ENCODE measurements at regions not wholly inside any gene's neighbourhood (a gene's known extent, or its start where the extent isn't known, plus 50 kb on each side); places are given as distances from the start of the nearest gene placed in this dataset.

DNA sequence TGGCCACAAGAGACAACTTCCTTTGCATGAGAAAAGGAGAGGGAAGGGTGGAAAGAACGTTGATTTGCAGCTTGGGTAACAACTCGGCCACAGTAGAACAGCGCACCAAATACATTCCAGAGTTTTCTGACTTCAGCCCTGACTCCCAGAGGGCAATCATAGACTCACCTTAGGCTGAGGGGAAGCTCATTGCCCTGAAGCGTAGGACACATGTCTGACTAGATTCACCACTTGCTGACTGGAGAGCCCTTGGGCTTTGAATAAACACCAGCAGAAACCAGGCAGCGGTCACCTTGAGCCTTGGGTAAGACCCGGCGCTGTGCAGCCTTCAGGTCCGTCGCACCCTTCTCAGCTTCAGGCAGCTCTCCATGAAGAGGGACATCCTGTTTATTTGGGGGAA lies 151.8 kb upstream of the GRIA4 start:
- Mint-ChIP-seq H3K9me3 (ENCODE audit: low read depth) (peaks cover 10% of the 10 kb centered on the region), H3K4me3 (no peak overlapping the region), H3K36me3 (no peaks in the 10 kb centered on the region)

DNA sequence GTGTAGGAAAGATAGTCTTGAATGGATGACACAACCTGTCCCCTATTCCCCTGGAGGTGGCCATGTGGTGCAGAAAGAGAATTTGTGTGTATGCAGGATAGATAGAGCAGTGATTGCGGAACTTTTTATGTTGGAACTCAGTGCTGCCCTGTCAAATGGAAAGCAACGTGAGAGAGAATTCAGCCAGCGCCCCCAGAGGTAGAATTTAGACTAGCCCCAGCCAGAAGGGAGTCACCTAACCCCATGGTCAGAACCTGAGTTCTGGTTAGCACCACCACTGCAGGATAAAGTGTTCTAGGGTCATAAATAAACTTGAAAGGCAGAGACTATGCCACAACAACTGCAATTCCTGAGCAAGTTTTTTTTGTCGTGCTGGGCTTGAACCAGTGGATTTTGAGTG lies 152.9 kb upstream of the GRIA4 start:
- H3K36me3 Mint-ChIP-seq = no peaks in the 10 kb centered on the region
- peaks cover 10% of the 10 kb centered on the region for H3K9me3 Mint-ChIP-seq (ENCODE audit: low read depth)
- no peaks in the 10 kb centered on the region for H3K27me3 Mint-ChIP-seq
- H3K4me1 Mint-ChIP-seq (ENCODE audit: low read depth) = no peaks in the 10 kb centered on the region
- H3K27ac Mint-ChIP-seq = no peak overlapping the region
- H3K4me3 Mint-ChIP-seq = no peak overlapping the region

More for the DNA sequence above, 151.8 kb upstream of the GRIA4 start:
- H3K27me3 Mint-ChIP-seq = no peaks in the 10 kb centered on the region
- H3K4me1 Mint-ChIP-seq (ENCODE audit: low read depth) = no peaks in the 10 kb centered on the region
- H3K27ac Mint-ChIP-seq = no peak overlapping the region

DNA sequence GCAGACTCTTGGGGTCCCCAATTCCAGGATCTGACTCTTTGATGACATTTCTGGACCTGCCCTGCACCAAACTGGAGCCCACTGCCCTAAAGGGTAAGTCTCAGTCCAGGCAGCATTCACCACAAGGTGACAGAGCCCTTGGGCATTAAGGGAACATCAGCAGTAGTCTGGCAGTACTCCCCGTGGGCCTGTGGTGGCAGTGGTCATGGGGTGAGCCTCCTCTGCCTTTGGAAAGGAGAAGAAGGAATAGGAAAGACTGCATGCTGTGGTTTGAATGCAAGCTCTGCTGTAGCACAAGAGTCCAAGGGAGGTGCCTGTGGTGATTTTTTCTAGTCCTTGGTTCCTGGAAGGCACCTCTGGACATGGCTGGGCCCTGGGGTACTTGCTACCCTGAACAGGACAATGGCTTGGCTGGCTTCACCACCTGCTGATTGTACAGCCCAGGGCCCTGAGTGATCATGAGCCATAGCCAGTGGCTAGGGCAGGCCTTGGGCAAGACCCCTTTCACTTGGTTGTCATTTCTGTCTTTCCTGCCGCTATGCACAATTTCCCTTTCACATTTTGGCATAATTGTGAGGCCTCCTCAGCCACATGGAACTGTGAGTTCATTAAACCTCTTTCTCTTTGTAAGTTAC lies 160.7 kb upstream of the GRIA4 start:
- Mint-ChIP-seq H3K4me1 (ENCODE audit: low read depth) (no peaks in the 10 kb centered on the region), H3K9me3 (ENCODE audit: low read depth) (peaks cover 10% of the 10 kb centered on the region), H3K27ac (no peak overlapping the region), H3K4me3 (no peak overlapping the region), H3K27me3 (no peaks in the 10 kb centered on the region), H3K36me3 (no peaks in the 10 kb centered on the region)

DNA sequence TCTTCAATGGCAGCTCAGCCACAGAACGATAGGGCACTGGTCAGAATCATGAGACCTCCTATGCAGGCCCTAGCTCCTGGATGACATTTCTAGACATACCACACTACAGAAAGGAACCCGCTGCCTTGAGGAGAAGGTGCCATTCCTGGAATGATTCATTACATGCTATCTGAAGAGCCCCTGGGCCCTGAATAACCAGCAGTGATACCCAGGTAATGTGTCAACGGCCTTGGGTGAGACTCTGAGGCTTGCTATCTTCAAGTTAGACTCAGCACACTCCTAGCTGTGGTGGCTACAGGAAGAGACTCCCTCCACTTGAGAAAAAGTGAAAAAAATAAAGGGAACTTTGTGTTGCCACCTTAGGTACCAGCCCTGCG lies 161.2 kb upstream of the GRIA4 start:
- no peaks in the 10 kb centered on the region for H3K4me1 Mint-ChIP-seq (ENCODE audit: low read depth)
- H3K9me3 Mint-ChIP-seq (ENCODE audit: low read depth) = peaks cover 10% of the 10 kb centered on the region
- H3K27ac Mint-ChIP-seq = no peak overlapping the region
- H3K4me3 Mint-ChIP-seq = no peak overlapping the region
- no peaks in the 10 kb centered on the region for H3K27me3 Mint-ChIP-seq
- H3K36me3 Mint-ChIP-seq = no peaks in the 10 kb centered on the region

DNA sequence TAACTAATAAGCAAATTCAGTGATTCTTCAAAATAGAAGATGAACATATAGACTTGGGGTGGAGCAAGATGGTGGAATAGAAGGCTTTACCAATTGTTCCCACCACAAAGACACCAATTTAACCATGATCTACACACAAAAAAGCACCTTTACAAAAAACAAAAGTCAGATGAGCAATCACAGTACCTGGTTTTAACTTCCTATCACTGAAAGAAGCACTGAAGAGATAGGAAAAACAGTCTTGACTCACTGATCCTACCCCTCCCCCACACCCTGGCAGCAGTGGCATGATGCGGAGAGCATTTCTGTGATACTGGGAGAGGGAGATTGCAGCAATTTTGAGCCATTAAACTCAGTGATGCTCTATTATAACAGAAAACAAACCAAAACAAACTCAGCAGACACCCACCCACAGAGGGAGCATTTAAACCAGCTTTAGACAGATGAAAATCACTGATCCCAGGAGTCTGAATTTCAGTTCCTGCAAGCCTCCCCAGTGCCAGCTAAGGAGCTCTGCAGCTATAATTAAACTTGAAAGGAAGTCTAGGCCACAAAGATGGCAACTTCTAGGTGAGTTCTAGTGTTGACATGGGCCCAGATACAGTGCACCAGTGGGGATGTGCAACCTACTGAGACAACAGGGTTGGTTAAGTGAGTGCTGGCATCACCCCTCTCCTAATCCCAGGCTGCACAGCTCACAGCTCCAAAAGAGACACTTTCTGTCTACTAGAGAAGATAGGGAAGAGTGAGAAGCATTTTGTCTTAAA lies 161.8 kb upstream of the GRIA4 start:
- Mint-ChIP-seq H3K4me3 (no peak overlapping the region), H3K27ac (no peak overlapping the region), H3K36me3 (no peaks in the 10 kb centered on the region), H3K4me1 (ENCODE audit: low read depth) (no peaks in the 10 kb centered on the region), H3K9me3 (ENCODE audit: low read depth) (peaks cover 10% of the 10 kb centered on the region), H3K27me3 (no peaks in the 10 kb centered on the region)

DNA sequence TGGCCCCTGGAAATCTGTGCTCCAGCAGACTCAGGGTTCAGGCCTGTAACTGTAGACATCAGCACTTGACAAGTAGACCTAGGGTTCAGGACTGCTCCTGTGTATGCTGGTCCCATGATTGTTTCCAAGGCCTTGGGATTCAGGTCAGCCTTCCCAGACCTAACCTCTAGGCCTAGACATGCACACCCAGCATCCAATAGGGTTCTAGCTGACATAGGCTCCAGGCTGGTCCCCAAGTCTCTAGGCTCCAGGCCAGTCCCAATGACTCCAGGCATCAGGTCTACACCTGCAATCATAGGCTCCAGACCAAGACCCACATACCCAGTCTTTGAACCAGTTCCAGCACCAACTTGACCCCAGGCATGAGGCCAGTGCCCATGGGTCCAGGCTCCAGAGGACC lies 166.2 kb upstream of the GRIA4 start:
- Mint-ChIP-seq H3K27ac (no peak overlapping the region), H3K27me3 (peaks cover 3% of the 10 kb centered on the region), H3K4me1 (ENCODE audit: low read depth) (no peaks in the 10 kb centered on the region), H3K4me3 (no peak overlapping the region), H3K36me3 (no peaks in the 10 kb centered on the region), H3K9me3 (ENCODE audit: low read depth) (peaks cover 10% of the 10 kb centered on the region)

DNA sequence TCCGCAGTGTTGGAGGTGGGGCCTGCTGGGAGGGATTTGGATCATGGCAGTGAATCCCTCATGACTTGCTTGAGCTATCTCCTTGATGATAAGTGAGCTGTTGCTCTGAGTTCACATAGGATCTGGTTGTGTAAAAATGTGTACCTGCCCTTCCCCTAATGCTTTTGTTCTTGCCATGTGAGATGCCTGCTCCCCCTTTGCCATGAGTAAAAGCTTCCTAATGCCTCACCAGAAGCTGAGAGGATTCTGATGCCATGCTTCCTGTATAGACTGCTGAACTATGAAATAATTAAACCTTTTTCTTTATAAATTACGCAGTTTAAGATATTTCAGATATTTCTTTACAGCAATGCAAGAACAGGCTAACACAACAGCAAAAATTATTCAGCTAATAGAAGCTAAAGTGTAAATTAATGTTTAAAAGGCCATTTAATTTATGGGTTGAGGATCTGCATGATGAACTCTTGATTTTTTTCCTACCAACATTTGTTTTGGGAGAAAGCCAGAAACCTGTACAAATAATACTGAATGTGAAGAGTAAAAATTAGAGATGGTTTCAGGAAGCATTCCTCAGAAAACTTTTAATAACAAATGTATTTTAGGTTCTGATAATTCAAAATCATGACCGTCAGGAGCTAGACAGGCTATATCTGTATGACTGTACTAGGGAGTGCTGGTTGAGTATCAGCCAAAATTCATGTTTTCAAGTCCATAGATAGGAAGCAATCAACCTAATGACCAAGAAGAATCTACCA lies 177.5 kb upstream of the GRIA4 start:
- Mint-ChIP-seq H3K36me3 (no peaks in the 10 kb centered on the region), H3K4me1 (ENCODE audit: low read depth) (no peaks in the 10 kb centered on the region), H3K27me3 (no peaks in the 10 kb centered on the region), H3K4me3 (no peak overlapping the region), H3K27ac (no peak overlapping the region), H3K9me3 (ENCODE audit: low read depth) (no peaks in the 10 kb centered on the region)

DNA sequence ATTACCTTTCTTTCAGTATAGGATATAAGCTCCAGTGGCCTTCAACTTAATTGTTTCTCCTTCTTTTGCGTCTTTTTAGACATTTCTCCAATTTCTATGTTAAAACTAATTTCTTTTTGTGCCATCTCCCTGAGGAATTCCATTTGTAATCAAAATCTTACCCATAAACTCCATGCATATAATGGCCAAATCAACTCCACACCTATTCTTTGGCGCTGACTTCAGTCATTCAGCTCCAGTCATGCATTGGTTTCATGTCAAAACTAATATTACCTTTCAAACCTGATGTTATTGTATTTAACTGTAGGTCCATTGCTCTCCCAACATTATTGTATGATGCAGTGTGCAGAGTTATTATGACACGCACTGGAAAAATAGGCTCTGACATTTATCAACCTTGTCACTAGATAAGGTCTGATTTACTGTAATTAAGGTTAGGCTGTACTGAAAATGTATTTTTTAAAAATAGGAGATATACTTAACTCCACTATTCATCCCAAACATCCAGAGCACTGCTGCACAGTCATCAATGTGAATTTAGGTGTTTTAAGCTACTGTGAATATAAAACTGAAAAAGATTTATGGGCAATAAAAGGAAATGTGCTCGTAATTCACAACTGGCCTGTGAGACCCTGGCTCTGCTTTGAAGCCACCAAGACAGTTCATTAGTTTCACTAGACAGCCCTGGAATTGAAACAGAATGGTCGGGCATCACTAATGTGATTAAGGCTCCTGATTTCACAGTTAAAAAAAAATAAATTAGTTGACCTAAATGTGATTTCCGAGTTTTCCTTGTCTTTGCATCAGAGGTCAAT lies 180.6 kb upstream of the GRIA4 start:
- no peak overlapping the region for H3K4me3 Mint-ChIP-seq
- H3K27me3 Mint-ChIP-seq = no peaks in the 10 kb centered on the region

DNA sequence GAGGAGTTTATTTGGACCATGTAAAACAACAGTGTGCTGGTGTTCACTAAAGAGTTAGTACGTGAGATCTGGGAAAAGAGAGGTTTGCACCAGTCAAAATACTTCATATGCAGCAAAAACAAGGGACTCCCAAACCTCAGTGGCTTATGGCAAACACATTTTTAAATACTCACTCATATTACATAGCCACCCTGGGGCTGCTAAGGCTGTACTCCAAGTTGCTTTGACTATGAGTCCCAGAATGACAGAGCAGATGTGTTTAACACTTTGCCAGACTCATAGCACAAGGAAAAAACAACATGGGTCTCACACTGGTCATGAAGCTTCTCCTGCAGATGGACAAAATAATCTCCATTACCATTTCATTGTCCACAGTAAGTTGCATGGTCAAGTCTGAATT lies 202.8 kb upstream of the GRIA4 start:
- H3K4me3 Mint-ChIP-seq = no peak overlapping the region
- H3K36me3 Mint-ChIP-seq = no peaks in the 10 kb centered on the region
- no peaks in the 10 kb centered on the region for H3K4me1 Mint-ChIP-seq (ENCODE audit: low read depth)
- no peak overlapping the region for H3K27ac Mint-ChIP-seq
- no peaks in the 10 kb centered on the region for H3K9me3 Mint-ChIP-seq (ENCODE audit: low read depth)
- peaks cover 3% of the 10 kb centered on the region for H3K27me3 Mint-ChIP-seq

More for the DNA sequence above, 180.6 kb upstream of the GRIA4 start:
- H3K36me3 Mint-ChIP-seq = no peaks in the 10 kb centered on the region
- no peaks in the 10 kb centered on the region for H3K4me1 Mint-ChIP-seq (ENCODE audit: low read depth)
- H3K27ac Mint-ChIP-seq = no peak overlapping the region
- no peaks in the 10 kb centered on the region for H3K9me3 Mint-ChIP-seq (ENCODE audit: low read depth)

DNA sequence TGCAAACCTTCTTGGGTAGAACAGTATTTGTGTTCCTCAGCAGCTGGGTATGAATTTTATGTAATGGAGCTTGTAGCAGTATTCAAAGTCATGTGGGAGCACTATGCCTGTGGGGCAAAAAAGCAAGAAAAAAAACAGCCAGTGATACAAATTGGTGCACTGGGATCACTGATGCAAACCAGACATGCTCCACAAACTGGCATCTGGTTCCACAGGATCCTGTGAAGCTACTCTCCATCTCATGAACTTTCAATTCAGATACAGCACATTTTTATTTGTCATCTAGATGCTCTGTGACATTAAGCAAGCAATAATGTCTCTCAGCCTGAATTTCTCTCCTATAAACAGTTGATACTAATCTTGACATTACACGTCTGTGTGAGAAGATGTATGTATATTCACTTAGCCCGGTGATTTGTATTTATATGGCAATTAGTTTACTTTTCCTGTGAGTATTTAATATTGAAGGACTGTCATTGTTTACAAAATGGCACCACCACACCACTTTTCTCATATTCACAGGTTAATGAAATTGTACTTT lies 208.5 kb upstream of the GRIA4 start:
- Mint-ChIP-seq H3K36me3 (no peaks in the 10 kb centered on the region), H3K27me3 (peaks cover 6% of the 10 kb centered on the region), H3K27ac (no peak overlapping the region), H3K4me1 (ENCODE audit: low read depth) (no peaks in the 10 kb centered on the region), H3K4me3 (no peak overlapping the region), H3K9me3 (ENCODE audit: low read depth) (no peaks in the 10 kb centered on the region)

DNA sequence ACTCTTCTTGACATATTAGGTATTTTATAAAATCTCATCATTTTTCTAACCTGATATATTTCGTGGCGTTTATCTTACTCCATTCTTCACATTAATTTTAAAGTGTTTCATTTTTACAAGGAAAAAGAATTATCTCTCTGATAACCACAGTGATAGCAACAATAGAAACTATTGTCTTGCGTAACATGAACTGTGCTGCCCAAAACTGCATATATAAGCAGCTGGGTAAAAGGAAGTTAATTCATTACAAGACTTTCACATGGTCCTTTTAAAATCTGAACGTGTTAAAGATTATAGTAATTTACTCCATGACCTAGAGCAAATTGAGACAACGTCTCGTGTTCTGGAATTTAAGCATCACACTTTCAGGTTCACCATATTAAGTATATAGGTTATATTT lies 210.4 kb upstream of the GRIA4 start:
- H3K4me1 Mint-ChIP-seq (ENCODE audit: low read depth) = no peaks in the 10 kb centered on the region
- H3K4me3 Mint-ChIP-seq = no peak overlapping the region
- no peaks in the 10 kb centered on the region for H3K36me3 Mint-ChIP-seq
- no peaks in the 10 kb centered on the region for H3K9me3 Mint-ChIP-seq (ENCODE audit: low read depth)
- peaks cover 4% of the 10 kb centered on the region for H3K27me3 Mint-ChIP-seq
- H3K27ac Mint-ChIP-seq = no peak overlapping the region

DNA sequence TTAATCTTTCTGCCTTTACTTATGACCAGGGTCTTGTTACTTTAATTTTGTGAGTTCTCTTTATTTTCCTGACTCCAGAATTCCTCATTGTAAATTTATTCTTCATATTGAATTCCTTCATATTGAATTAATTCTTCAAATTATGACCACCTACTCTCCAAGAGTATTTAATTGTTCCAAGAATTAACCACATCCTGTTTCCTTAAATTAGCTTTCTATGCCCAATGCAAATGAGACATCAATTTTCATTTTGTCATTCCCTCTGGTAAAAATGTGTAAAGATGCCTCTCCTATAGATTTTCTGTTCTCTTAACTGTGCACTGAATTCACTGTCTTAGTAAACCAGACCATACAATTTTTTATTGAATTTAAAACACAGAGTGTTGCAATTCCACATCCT lies 211.2 kb upstream of the GRIA4 start:
- Mint-ChIP-seq H3K27me3 (peaks cover 4% of the 10 kb centered on the region), H3K4me3 (no peak overlapping the region), H3K27ac (no peak overlapping the region), H3K36me3 (no peaks in the 10 kb centered on the region), H3K9me3 (ENCODE audit: low read depth) (no peaks in the 10 kb centered on the region), H3K4me1 (ENCODE audit: low read depth) (no peaks in the 10 kb centered on the region)

DNA sequence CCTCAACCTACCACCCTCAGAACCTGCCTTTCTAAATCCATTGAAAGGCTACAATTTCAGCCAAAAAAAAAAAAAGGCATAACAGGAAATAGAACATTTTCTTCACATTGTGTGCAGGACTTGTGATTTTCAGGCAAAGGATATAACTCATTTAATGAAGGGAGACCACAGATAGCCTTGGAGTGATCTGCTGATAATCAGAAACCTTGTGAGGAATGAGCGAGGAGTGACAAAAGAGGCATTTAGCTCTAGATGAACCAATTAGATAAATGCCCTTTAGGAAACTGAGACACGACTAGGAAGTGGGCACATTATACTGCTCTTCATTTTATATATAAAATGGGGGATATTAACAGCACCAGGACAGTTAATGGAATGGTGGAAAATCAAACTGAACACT lies 216.5 kb upstream of the GRIA4 start:
- Mint-ChIP-seq H3K27ac (no peak overlapping the region), H3K36me3 (no peaks in the 10 kb centered on the region), H3K9me3 (ENCODE audit: low read depth) (no peaks in the 10 kb centered on the region), H3K27me3 (no peaks in the 10 kb centered on the region), H3K4me1 (ENCODE audit: low read depth) (no peaks in the 10 kb centered on the region), H3K4me3 (no peak overlapping the region)

DNA sequence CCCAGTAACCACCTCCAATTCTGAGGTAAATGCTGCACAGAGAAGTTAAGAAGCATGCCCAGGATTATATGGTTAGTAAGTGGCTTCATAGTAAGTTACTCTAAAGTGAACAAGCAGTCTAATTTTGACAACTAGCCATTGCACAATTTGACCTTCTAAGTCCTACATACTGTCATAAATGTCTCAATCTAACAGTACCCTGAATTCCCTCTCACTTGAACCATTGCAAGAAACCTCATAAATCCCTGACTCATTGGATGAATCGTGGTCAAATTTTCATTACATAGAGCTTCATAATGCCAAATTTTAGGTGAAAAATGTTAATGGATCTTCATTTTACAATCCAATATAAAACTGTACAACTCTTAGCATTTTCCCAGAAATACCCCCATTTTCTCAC lies 217.3 kb upstream of the GRIA4 start:
- H3K36me3 Mint-ChIP-seq = no peaks in the 10 kb centered on the region
- no peaks in the 10 kb centered on the region for H3K27me3 Mint-ChIP-seq
- no peaks in the 10 kb centered on the region for H3K4me1 Mint-ChIP-seq (ENCODE audit: low read depth)
- no peak overlapping the region for H3K4me3 Mint-ChIP-seq
- no peak overlapping the region for H3K27ac Mint-ChIP-seq
- no peaks in the 10 kb centered on the region for H3K9me3 Mint-ChIP-seq (ENCODE audit: low read depth)
